Mesothelial cell of epicardium (in vitro differentiated cells): ENCODE measurements at regions not wholly inside any gene's neighbourhood (a gene's known extent, or its start where the extent isn't known, plus 50 kb on each side); places are given as distances from the start of the nearest gene placed in this dataset.

Experiments
- DNase-seq, 2 experiments: peaks; one replicate each; pipeline ENCODE4 v3.0.0; 2021; ENCODE audit warnings: low spot score in 2 of 2; ENCODE audit not compliant: unreplicated experiment in 2 of 2
- H3K27ac Mint-ChIP-seq: 2 replicates; pipeline ENCODE4 v1.8.0; 2021; ENCODE audit warnings: mixed read lengths
- H3K27me3 Mint-ChIP-seq: 2 replicates; pipeline ENCODE4 v1.8.0; 2021; ENCODE audit warnings: low read depth, mixed read lengths
- H3K36me3 Mint-ChIP-seq: 2 replicates; pipeline ENCODE4 v1.8.0; 2021; ENCODE audit warnings: mixed read lengths
- H3K4me1 Mint-ChIP-seq: 2 replicates; pipeline ENCODE4 v1.8.0; 2021; ENCODE audit warnings: mixed read lengths
- H3K4me3 Mint-ChIP-seq: 2 replicates; pipeline ENCODE4 v1.8.0; 2021; ENCODE audit warnings: mild to moderate bottlenecking, moderate library complexity, mixed read lengths
- H3K9me3 Mint-ChIP-seq: 2 replicates; pipeline ENCODE4 v1.8.0; 2021; ENCODE audit warnings: mixed read lengths
- CTCF ChIP-seq: fragments of 200-600 bp; sonication (generic); IDR thresholded peaks from one replicate; pipeline ENCODE4 v1.5.0; 2021; ENCODE audit warnings: antibody characterized with exemption; ENCODE audit not compliant: unreplicated experiment

DNA sequence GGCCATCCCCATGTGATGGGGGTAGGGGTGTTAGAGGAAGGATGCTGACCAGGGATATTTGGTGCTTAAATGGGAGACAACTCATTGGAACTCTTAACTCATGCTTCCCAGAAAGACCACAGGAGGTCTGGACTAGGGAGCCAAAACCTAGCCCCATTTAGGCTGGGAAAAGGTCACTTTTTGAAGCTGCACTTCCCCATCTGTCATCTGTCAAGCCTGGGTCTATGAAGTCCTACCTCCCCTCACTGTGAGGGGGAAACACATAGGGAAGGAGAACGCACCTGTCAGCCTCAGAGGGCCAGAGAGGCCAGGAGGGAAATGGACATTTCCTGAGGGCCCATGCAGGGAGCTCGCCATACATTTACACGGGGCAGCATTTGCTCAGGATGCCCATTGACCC, 321.0 kb downstream of the BCL11B start:
- peaks cover 17% of the 10 kb centered on the region for H3K4me1 Mint-ChIP-seq
- no peak for DNase-seq
- H3K9me3 Mint-ChIP-seq = no peaks in the 10 kb centered on the region
- no peak overlapping the region for H3K27ac Mint-ChIP-seq
- TF ChIP-seq CTCF = no peak
- H3K36me3 Mint-ChIP-seq = no peaks in the 10 kb centered on the region
- peaks cover 8% of the 10 kb centered on the region for H3K27me3 Mint-ChIP-seq
- H3K4me3 Mint-ChIP-seq = no peak overlapping the region

GRCh38 chr14:98951521-98952152, 320.4 kb downstream of the BCL11B start:
- Mint-ChIP-seq H3K4me1 (peaks cover 13% of the 10 kb centered on the region), H3K27me3 (peaks cover 9% of the 10 kb centered on the region)
- DNase-seq = no peak

DNA sequence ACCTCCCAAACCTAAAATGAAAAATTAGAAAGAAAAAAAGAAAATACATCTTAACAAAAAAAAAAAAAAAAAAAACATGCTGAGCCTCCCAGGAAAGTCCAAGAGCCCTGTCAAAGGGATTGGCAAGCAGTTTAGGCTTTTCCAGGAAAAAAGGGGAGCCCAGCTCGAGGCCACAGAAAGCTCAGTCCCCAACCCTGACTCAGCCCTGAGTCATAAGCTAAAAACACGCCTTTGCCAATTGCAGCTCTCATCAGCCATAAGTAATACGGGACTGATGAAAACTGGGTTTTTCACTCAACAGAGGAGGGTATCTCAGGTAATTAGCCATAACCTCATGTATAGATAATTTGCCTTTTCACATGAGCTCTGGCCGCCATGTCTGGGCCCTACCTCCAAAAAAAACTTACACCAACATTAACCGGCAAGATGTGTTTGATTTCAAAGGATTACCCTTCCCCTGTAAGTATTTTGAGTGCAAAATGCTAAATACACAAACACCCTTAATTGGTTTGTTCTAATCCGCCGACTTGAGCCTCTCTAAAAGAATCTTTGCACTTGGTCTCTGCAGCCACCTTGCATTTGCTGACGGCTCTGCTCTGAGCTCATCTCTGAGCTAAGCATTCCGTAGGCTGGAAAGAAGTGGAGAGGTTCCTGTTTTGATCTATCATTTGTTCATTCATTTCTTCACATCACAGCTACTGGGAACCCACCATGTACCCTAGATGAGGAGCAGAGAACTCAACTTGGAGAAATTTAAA, 319.2 kb downstream of the BCL11B start:
- H3K4me3 Mint-ChIP-seq = no peak overlapping the region
- DNase-seq = peak in 1 of 2 experiments; percentile 5
- H3K27me3 Mint-ChIP-seq = peaks cover 13% of the 10 kb centered on the region
- H3K4me1 Mint-ChIP-seq = peaks cover 4% of the 10 kb centered on the region
- H3K36me3 Mint-ChIP-seq = no peaks in the 10 kb centered on the region
- no peaks in the 10 kb centered on the region for H3K9me3 Mint-ChIP-seq
- H3K27ac Mint-ChIP-seq = no peak overlapping the region
- TF ChIP-seq CTCF = no peak

More at GRCh38 chr14:98951521-98952152, 320.4 kb downstream of the BCL11B start:
- Mint-ChIP-seq H3K4me3 (no peak overlapping the region), H3K9me3 (no peaks in the 10 kb centered on the region), H3K27ac (no peak overlapping the region), H3K36me3 (no peaks in the 10 kb centered on the region)
- TF ChIP-seq CTCF = no peak

DNA sequence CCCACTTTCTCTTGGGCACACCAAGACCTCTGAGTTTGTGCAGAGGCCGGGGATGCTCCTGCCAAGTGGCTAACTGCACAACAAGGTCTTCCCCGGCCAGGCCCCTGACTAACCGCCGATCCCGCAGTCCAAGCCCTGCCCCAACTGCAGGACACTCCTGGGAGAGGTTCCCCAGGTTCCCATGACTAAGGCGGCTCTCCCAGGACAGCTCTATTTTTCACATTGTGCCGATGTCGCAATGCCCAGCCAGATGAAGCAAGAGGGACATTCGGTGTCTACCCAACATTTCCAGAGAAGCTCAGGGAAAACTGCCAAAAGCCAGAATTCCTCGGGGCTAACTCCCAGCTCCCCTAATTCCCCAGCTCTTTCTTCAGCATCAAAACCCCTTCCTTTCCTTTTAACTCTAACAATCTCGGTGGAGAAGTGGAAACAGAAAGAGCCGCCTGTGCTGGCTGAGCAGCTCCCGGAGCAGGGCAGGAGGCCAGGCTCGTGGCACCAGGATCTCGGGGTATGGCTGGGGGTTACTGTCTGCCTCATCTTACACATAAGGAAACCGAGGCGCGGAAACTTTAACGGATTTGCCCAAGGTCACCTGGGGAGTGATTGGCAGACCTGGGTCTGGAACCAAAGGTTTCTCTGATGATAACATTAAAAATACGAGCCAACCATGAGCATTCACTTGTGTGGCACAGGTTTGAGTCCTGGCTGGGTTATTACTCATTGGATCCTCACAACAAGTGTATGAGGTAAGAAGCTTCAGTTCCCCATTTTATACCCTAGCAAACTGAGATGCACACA, 318.2 kb downstream of the BCL11B start:
- peaks cover 15% of the 10 kb centered on the region for H3K27me3 Mint-ChIP-seq
- TF ChIP-seq CTCF = no peak
- no peaks in the 10 kb centered on the region for H3K9me3 Mint-ChIP-seq
- peaks cover 4% of the 10 kb centered on the region for H3K4me1 Mint-ChIP-seq
- no peaks in the 10 kb centered on the region for H3K36me3 Mint-ChIP-seq
- no peak overlapping the region for H3K27ac Mint-ChIP-seq
- no peak overlapping the region for H3K4me3 Mint-ChIP-seq
- peak in 1 of 2 experiments; percentile 34 for DNase-seq

DNA sequence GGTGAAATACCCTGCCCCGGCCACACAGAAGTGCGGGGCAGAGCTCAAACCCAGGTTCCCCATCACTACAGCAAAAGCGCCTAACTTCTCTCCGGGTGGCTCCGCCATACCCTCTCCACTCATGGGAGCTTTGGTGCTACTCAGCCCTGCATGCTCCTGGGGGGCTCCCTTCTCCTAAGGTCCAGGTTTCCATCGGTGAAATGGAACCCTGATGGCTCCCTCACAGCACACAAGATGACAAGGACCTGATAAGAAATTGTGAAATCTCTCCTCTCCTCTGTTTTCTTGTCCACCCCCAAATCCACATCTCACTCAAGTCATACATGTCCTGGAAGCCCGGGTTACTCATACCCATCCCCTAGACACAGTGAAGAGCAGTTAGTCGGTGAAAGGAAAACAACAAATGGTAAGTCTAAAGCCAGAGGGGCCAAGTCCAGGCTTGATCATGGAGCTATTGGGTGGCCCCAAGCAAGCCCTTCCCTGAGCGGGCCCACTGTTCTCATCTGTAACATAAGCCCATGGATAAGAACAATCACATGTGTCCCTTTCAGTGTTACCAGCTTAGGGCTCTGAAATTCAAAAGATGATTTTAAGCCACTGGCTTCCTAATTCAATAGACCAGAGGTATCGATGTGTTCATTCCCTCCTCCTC, 317.5 kb downstream of the BCL11B start:
- peaks cover 1% of the 10 kb centered on the region for H3K4me1 Mint-ChIP-seq
- no peaks in the 10 kb centered on the region for H3K36me3 Mint-ChIP-seq
- TF ChIP-seq CTCF = no peak
- H3K27ac Mint-ChIP-seq = no peak overlapping the region
- H3K9me3 Mint-ChIP-seq = no peaks in the 10 kb centered on the region
- H3K27me3 Mint-ChIP-seq = peaks cover 18% of the 10 kb centered on the region
- no peak overlapping the region for H3K4me3 Mint-ChIP-seq
- peak in 1 of 2 experiments; percentile 13 for DNase-seq
